Chondrocyte (in vitro differentiated cells): ENCODE measurements at regions not wholly inside any gene's neighbourhood (a gene's known extent, or its start where the extent isn't known, plus 50 kb on each side); places are given as distances from the start of the nearest gene placed in this dataset.

Source experiments
- DNase-seq: peaks from one replicate; pipeline ENCODE4 v3.0.0; 2021; ENCODE audit warnings: mixed read lengths, low spot score
- H3K27ac Mint-ChIP-seq: one replicate; pipeline ENCODE4 v1.8.0; 2021; ENCODE audit warnings: mild to moderate bottlenecking, moderate library complexity, mixed read lengths; ENCODE audit not compliant: unreplicated experiment
- H3K27me3 Mint-ChIP-seq: 2 replicates; pipeline ENCODE4 v1.8.0; 2021; ENCODE audit warnings: low read depth, mixed read lengths
- H3K36me3 Mint-ChIP-seq: 2 replicates; pipeline ENCODE4 v1.8.0; 2021; ENCODE audit warnings: low read depth, mixed read lengths
- H3K4me1 Mint-ChIP-seq: 2 replicates; pipeline ENCODE4 v1.8.0; 2021; ENCODE audit warnings: low read depth, mild to moderate bottlenecking, mixed read lengths
- H3K4me3 Mint-ChIP-seq: one replicate; pipeline ENCODE4 v1.8.0; 2021; ENCODE audit warnings: mild to moderate bottlenecking, moderate library complexity, mixed read lengths; ENCODE audit not compliant: unreplicated experiment
- H3K9me3 Mint-ChIP-seq: 2 replicates; pipeline ENCODE4 v1.8.0; 2021; ENCODE audit warnings: low read depth, mixed read lengths
- TF ChIP-seq, protein P1 (sequence below): fragments of 200-600 bp; sonication (generic); IDR thresholded peaks from 2 replicates; pipeline ENCODE4 v1.5.0; 2021; ENCODE audit warnings: antibody characterized with exemption, mild to moderate bottlenecking, moderate library complexity

DNA sequence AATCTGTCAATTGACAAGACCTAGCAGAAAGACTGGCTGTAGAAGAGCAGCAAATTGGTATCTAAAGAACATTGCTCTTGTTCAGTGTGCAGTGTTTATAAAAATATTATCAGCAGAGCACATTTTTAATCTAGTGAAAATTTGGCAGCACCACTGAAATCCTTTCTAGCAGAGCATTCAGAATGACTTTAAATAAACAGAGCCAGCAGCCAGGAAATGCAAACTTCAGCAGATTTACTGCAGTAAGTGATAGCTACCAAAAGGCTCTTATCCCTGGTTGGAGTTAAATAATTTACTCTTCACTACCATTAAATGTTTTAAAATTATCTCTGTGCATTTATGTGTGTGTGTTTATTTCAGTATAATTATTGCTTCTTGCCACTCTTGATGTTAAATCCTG, 590.9 kb upstream of the CITED2 start:
- Mint-ChIP-seq H3K27me3 (no peaks in the 10 kb centered on the region), H3K9me3 (peaks cover 9% of the 10 kb centered on the region), H3K4me1 (peaks cover 53% of the 10 kb centered on the region), H3K4me3 (no peak overlapping the region), H3K36me3 (peaks cover under 1% of the 10 kb centered on the region), H3K27ac (no peak overlapping the region)
- TF ChIP-seq, protein P1, sequence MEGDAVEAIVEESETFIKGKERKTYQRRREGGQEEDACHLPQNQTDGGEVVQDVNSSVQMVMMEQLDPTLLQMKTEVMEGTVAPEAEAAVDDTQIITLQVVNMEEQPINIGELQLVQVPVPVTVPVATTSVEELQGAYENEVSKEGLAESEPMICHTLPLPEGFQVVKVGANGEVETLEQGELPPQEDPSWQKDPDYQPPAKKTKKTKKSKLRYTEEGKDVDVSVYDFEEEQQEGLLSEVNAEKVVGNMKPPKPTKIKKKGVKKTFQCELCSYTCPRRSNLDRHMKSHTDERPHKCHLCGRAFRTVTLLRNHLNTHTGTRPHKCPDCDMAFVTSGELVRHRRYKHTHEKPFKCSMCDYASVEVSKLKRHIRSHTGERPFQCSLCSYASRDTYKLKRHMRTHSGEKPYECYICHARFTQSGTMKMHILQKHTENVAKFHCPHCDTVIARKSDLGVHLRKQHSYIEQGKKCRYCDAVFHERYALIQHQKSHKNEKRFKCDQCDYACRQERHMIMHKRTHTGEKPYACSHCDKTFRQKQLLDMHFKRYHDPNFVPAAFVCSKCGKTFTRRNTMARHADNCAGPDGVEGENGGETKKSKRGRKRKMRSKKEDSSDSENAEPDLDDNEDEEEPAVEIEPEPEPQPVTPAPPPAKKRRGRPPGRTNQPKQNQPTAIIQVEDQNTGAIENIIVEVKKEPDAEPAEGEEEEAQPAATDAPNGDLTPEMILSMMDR = no peak
- no peak for DNase-seq

DNA sequence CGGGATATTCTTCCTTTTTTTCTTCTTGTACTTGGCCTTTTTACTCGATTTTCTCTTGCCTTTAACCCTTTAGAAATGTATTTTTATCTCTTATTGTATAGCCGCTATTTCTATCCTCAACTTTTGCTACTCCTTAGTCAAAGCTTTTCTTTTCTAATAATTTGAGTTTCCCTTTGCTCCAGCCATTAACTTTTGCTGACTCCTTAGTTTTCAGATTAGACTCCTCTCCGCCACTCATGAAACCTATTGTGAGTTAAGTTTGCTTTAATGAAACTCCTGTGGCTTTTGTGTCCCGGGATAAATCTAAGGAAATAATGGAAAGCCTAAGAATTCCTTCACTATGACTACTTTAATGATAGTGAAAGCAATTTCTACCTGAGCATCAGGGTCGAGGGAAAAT, 590.3 kb upstream of the CITED2 start:
- no peak overlapping the region for H3K4me3 Mint-ChIP-seq
- peaks cover 49% of the 10 kb centered on the region for H3K4me1 Mint-ChIP-seq
- H3K27ac Mint-ChIP-seq = no peak overlapping the region

DNA sequence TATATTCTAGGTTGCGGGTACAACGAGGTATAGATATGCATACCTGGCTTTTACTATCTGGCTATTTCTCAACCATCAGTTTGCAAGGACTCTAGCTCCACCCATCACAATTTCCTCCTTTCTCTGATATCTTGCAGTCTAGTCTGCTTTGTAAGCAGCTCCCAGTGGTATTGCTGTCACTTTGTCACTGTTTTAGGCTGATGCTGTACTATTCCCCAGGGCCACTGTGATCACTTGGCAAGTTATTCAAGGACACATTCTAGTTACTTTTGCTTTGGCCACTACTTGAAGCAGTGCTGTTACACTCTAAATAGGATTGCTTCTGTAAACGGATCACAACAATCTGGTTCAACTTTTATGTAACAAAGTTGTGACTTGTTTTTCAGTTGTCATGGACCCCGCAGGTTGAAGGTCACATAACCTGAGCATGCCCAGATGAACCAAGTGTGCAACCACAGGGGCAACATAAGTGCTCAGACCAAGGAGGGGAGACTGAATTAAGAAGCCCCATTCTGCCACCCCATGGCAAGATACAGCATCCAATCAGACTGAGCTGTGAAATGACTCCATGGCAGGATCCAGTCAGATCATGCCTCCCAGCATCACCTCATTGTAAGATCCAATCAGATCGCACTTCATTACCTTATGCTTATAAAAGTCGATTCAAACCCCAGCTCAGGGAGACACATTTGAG, 588.4 kb upstream of the CITED2 start:
- TF ChIP-seq, protein P1 = no peak
- Mint-ChIP-seq H3K4me1 (peaks cover 54% of the 10 kb centered on the region), H3K27me3 (no peaks in the 10 kb centered on the region)

More for the DNA sequence above, 590.3 kb upstream of the CITED2 start:
- peaks cover 6% of the 10 kb centered on the region for H3K9me3 Mint-ChIP-seq
- no peak for DNase-seq
- TF ChIP-seq, protein P1 = no peak
- H3K27me3 Mint-ChIP-seq = no peaks in the 10 kb centered on the region
- no peaks in the 10 kb centered on the region for H3K36me3 Mint-ChIP-seq

DNA sequence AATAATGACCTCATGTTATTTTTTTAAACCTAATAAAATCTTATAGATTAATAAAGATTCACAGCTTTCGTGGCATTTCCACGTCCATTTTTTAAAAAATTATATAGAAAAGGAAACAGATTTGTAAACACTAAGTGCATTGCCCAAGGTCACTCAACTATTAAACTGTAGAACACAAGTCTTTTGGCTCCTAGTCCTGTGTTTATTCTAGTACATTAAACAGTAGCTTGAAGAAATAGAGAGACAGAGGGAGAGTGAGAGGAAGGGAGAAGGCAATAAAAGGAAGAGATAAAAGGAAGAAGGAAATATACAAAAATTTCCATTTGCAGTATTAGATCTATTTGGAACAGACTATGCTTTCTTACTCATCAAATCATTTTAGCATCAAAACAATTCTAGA, 586.7 kb upstream of the CITED2 start:
- Mint-ChIP-seq H3K9me3 (peaks cover under 1% of the 10 kb centered on the region), H3K4me1 (peaks cover 46% of the 10 kb centered on the region), H3K27me3 (no peaks in the 10 kb centered on the region), H3K27ac (no peak overlapping the region), H3K36me3 (peaks cover 2% of the 10 kb centered on the region), H3K4me3 (no peak overlapping the region)
- TF ChIP-seq, protein P1 = no peak
- no peak for DNase-seq

More for the DNA sequence above, 588.4 kb upstream of the CITED2 start:
- H3K4me3 Mint-ChIP-seq = no peak overlapping the region
- peaks cover under 1% of the 10 kb centered on the region for H3K36me3 Mint-ChIP-seq
- no peaks in the 10 kb centered on the region for H3K9me3 Mint-ChIP-seq
- no peak for DNase-seq
- H3K27ac Mint-ChIP-seq = no peak overlapping the region

DNA sequence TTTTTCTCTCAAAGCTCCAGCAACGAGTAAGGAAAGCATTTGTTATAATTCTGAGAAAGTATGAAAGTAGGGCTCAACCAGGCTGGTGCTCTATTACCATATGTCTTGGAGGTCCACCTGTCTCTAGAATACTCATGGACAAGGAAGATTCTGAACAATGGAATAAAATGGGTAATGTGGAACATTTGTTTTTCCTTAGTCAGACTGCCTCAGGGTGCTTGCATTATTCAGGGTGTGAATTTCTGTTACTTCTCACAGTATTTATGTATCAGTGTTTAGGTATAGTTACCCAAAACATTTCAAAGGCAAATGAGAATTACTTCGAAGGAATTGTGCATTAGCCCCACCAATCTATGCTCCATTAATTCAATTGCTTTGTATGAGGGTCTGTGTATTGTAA, 586.2 kb upstream of the CITED2 start:
- Mint-ChIP-seq H3K4me3 (no peak overlapping the region), H3K36me3 (peaks cover 2% of the 10 kb centered on the region)

More for the DNA sequence above, 586.2 kb upstream of the CITED2 start:
- TF ChIP-seq, protein P1 = no peak
- peaks cover 4% of the 10 kb centered on the region for H3K9me3 Mint-ChIP-seq
- DNase-seq = no peak
- no peak overlapping the region for H3K27ac Mint-ChIP-seq
- no peaks in the 10 kb centered on the region for H3K27me3 Mint-ChIP-seq
- H3K4me1 Mint-ChIP-seq = peaks cover 47% of the 10 kb centered on the region
